ENCODE measurements at regions not wholly inside any gene's neighbourhood (a gene's known extent, or its start where the extent isn't known, plus 50 kb on each side); places are given as distances from the start of the nearest gene placed in this dataset.

DNA sequence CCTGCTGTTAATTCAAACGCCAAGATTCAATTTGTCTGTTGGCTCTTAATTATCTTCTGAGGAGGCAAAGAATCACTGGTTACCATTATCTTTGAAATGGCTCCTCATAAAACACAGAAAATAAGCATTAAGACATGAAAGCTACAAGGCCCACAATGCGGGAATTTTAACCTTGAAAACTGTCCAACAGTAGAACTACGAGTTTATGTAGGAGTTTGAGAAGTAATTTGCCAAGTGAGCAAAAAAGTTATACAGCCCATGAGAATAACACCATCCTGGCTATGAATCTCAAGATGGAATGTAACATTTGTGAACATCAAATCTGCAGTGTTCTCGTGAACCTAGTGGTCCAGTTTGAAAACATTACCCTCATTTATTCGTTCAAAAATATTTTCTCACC is 172.5 kb downstream of the ALDH1A2 start:
- DNase-seq (ENCODE audit: low spot score) = no peak
- WGBS = 81% methylated on average over 5 of the region's 5 CpGs
- Histone ChIP-seq H3K27me3 (ENCODE audit: control insufficient read depth in 4 of 4, insufficient read depth in 4 of 4, low read length in 3 of 4) (no peaks in the 10 kb centered on the region), H3K9ac (ENCODE audit: low read depth in 1 of 2, low read length in 2 of 2) (no peak overlapping the region), H3K27ac (ENCODE audit: low read depth in 1 of 2, low read length in 2 of 2) (no peak overlapping the region), H3K9me3 (ENCODE audit: control insufficient read depth in 4 of 4, low read length in 3 of 4) (no peaks in the 10 kb centered on the region), H3K4me1 (ENCODE audit: control insufficient read depth in 4 of 4, insufficient read depth in 4 of 4, low read length in 3 of 4) (no peaks in the 10 kb centered on the region), H3K36me3 (ENCODE audit: control insufficient read depth in 4 of 4, insufficient read depth in 3 of 4, low read depth in 1 of 4, low read length in 3 of 4) (no peaks in the 10 kb centered on the region), H3K4me3 (ENCODE audit: low read depth in 1 of 3, low read length in 3 of 3) (no peak overlapping the region)
- TF ChIP-seq HNF4A (conservative IDR thresholded peaks at IDR 0.05) (no peak), SP1 (IDR thresholded peaks at IDR 0.05) (no peak), YY1 (IDR thresholded peaks at IDR 0.05) (no peak), EGR1 (IDR thresholded peaks at IDR 0.05; ENCODE audit: low read depth in 2 of 2) (no peak)
- TF ChIP-seq, protein P1, sequence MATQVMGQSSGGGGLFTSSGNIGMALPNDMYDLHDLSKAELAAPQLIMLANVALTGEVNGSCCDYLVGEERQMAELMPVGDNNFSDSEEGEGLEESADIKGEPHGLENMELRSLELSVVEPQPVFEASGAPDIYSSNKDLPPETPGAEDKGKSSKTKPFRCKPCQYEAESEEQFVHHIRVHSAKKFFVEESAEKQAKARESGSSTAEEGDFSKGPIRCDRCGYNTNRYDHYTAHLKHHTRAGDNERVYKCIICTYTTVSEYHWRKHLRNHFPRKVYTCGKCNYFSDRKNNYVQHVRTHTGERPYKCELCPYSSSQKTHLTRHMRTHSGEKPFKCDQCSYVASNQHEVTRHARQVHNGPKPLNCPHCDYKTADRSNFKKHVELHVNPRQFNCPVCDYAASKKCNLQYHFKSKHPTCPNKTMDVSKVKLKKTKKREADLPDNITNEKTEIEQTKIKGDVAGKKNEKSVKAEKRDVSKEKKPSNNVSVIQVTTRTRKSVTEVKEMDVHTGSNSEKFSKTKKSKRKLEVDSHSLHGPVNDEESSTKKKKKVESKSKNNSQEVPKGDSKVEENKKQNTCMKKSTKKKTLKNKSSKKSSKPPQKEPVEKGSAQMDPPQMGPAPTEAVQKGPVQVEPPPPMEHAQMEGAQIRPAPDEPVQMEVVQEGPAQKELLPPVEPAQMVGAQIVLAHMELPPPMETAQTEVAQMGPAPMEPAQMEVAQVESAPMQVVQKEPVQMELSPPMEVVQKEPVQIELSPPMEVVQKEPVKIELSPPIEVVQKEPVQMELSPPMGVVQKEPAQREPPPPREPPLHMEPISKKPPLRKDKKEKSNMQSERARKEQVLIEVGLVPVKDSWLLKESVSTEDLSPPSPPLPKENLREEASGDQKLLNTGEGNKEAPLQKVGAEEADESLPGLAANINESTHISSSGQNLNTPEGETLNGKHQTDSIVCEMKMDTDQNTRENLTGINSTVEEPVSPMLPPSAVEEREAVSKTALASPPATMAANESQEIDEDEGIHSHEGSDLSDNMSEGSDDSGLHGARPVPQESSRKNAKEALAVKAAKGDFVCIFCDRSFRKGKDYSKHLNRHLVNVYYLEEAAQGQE (IDR thresholded peaks at IDR 0.05) = no peak
- TF ChIP-seq, protein P2, sequence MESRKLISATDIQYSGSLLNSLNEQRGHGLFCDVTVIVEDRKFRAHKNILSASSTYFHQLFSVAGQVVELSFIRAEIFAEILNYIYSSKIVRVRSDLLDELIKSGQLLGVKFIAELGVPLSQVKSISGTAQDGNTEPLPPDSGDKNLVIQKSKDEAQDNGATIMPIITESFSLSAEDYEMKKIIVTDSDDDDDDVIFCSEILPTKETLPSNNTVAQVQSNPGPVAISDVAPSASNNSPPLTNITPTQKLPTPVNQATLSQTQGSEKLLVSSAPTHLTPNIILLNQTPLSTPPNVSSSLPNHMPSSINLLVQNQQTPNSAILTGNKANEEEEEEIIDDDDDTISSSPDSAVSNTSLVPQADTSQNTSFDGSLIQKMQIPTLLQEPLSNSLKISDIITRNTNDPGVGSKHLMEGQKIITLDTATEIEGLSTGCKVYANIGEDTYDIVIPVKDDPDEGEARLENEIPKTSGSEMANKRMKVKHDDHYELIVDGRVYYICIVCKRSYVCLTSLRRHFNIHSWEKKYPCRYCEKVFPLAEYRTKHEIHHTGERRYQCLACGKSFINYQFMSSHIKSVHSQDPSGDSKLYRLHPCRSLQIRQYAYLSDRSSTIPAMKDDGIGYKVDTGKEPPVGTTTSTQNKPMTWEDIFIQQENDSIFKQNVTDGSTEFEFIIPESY (IDR thresholded peaks at IDR 0.05) = no peak
- TF ChIP-seq, protein P3, sequence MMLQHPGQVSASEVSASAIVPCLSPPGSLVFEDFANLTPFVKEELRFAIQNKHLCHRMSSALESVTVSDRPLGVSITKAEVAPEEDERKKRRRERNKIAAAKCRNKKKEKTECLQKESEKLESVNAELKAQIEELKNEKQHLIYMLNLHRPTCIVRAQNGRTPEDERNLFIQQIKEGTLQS (IDR thresholded peaks at IDR 0.05) = no peak

DNA sequence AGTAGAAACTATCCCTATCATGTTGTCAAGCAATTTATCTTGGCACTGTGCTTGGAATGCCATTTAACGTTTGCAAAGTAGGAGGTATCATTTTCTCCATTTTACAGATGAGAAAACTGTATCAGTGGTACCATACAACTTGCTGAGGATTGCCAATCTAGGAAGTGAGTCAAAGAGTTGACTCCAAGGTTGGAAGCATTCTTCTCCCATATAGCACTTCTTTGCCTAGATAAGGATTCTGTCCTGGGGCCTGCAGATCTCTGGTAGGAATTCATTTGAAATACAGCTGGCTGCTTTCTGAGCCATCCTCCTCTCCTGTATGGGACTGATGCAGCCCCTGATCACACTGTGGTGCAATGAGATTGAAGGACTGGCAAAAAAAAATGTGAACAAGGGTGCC is 170.2 kb downstream of the ALDH1A2 start:
- Histone ChIP-seq H3K4me3 (ENCODE audit: low read depth in 1 of 3, low read length in 3 of 3) (no peak overlapping the region), H3K27ac (ENCODE audit: low read depth in 1 of 2, low read length in 2 of 2) (no peak overlapping the region), H3K9ac (ENCODE audit: low read depth in 1 of 2, low read length in 2 of 2) (no peak overlapping the region), H3K9me3 (ENCODE audit: control insufficient read depth in 4 of 4, low read length in 3 of 4) (no peaks in the 10 kb centered on the region), H3K27me3 (ENCODE audit: control insufficient read depth in 4 of 4, insufficient read depth in 4 of 4, low read length in 3 of 4) (no peaks in the 10 kb centered on the region), H3K36me3 (ENCODE audit: control insufficient read depth in 4 of 4, insufficient read depth in 3 of 4, low read depth in 1 of 4, low read length in 3 of 4) (no peaks in the 10 kb centered on the region), H3K4me1 (ENCODE audit: control insufficient read depth in 4 of 4, insufficient read depth in 4 of 4, low read length in 3 of 4) (no peaks in the 10 kb centered on the region)
- TF ChIP-seq, protein P3 (IDR thresholded peaks at IDR 0.05) = no peak
- TF ChIP-seq HNF4A (conservative IDR thresholded peaks at IDR 0.05) (no peak), NR2F2 (IDR thresholded peaks at IDR 0.05) (no peak), HNF4G (IDR thresholded peaks at IDR 0.05) (no peak), RAD21 (IDR thresholded peaks at IDR 0.05) (no peak), TAF1 (conservative IDR thresholded peaks at IDR 0.05) (no peak), GABPA (IDR thresholded peaks at IDR 0.05 in 1 of 2, conservative IDR thresholded peaks at IDR 0.05 in 1 of 2) (no peak), SP1 (IDR thresholded peaks at IDR 0.05) (no peak), FOXA2 (IDR thresholded peaks at IDR 0.05) (no peak), YY1 (IDR thresholded peaks at IDR 0.05) (no peak), JUND (IDR thresholded peaks at IDR 0.05) (no peak), RXRA (IDR thresholded peaks at IDR 0.05) (no peak)
- TF ChIP-seq, protein P1 (IDR thresholded peaks at IDR 0.05) = no peak
- TF ChIP-seq, protein P4, sequence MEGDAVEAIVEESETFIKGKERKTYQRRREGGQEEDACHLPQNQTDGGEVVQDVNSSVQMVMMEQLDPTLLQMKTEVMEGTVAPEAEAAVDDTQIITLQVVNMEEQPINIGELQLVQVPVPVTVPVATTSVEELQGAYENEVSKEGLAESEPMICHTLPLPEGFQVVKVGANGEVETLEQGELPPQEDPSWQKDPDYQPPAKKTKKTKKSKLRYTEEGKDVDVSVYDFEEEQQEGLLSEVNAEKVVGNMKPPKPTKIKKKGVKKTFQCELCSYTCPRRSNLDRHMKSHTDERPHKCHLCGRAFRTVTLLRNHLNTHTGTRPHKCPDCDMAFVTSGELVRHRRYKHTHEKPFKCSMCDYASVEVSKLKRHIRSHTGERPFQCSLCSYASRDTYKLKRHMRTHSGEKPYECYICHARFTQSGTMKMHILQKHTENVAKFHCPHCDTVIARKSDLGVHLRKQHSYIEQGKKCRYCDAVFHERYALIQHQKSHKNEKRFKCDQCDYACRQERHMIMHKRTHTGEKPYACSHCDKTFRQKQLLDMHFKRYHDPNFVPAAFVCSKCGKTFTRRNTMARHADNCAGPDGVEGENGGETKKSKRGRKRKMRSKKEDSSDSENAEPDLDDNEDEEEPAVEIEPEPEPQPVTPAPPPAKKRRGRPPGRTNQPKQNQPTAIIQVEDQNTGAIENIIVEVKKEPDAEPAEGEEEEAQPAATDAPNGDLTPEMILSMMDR (IDR thresholded peaks at IDR 0.05; ENCODE audit: low read depth, low read length, missing input control) = no peak
- TF ChIP-seq, protein P5, sequence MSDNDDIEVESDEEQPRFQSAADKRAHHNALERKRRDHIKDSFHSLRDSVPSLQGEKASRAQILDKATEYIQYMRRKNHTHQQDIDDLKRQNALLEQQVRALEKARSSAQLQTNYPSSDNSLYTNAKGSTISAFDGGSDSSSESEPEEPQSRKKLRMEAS (IDR thresholded peaks at IDR 0.05) = no peak
- TF ChIP-seq, protein P2 (IDR thresholded peaks at IDR 0.05) = no peak
- 65% methylated on average over 1 of the region's 1 CpG for WGBS
- no peak for DNase-seq (ENCODE audit: low spot score)

All from liver (tissue), 8 donors.